Umbilical cord (tissue), 1 donor: ENCODE measurements at regions not wholly inside any gene's neighbourhood (a gene's known extent, or its start where the extent isn't known, plus 50 kb on each side); places are given as distances from the start of the nearest gene placed in this dataset.

Experiments
- DNase-seq: peaks from one replicate; pipeline ENCODE4 v3.0.0-alpha.2; 2015; ENCODE audit warnings: low spot score

GRCh38 chr15:37260255-37260654 is 159.9 kb upstream of the MEIS2 start:
- no peak for DNase-seq

- DNase-seq, result no peak
Measured at GRCh38 chr15:37261685-37262084, 161.3 kb upstream of the MEIS2 start.

- no peak for DNase-seq
Measured at GRCh38 chr15:37262922-37263608, 162.7 kb upstream of the MEIS2 start.

- DNase-seq, result peak; percentile 4
Measured at GRCh38 chr15:37289109-37289765, 188.9 kb upstream of the MEIS2 start.

GRCh38 chr15:37291920-37292319 is 191.6 kb upstream of the MEIS2 start:
- DNase-seq, result no peak

GRCh38 chr15:37298271-37298670 is 197.9 kb upstream of the MEIS2 start:
- no peak for DNase-seq

GRCh38 chr15:37339437-37339836 is 239.1 kb upstream of the MEIS2 start:
- DNase-seq, result no peak

- DNase-seq, result no peak
Measured at GRCh38 chr15:37339856-37340255, 239.5 kb upstream of the MEIS2 start.

- no peak for DNase-seq
Measured at GRCh38 chr15:37340438-37340837, 240.1 kb upstream of the MEIS2 start.

GRCh38 chr15:37359101-37359892 is 258.9 kb upstream of the MEIS2 start:
- no peak for DNase-seq

GRCh38 chr15:37359893-37360290 is 259.5 kb upstream of the MEIS2 start:
- DNase-seq, result no peak

- DNase-seq, result no peak
Measured at GRCh38 chr15:37360724-37361123, 260.4 kb upstream of the MEIS2 start.

GRCh38 chr15:37361621-37362020 is 261.3 kb upstream of the MEIS2 start:
- DNase-seq, result no peak

GRCh38 chr15:37362414-37362813 is 262.1 kb upstream of the MEIS2 start:
- no peak for DNase-seq

- DNase-seq, result no peak
Measured at GRCh38 chr15:37368961-37369360, 268.6 kb upstream of the MEIS2 start.

- no peak for DNase-seq
Measured at GRCh38 chr15:37370941-37371340, 270.6 kb upstream of the MEIS2 start.

GRCh38 chr15:37372064-37372463 is 271.7 kb upstream of the MEIS2 start:
- peak; percentile 58 for DNase-seq

- DNase-seq, result peak; percentile 5
Measured at GRCh38 chr15:37375519-37375918, 275.2 kb upstream of the MEIS2 start.

GRCh38 chr15:37377428-37377827 is 277.1 kb upstream of the MEIS2 start:
- DNase-seq, result no peak

- DNase-seq, result no peak
Measured at GRCh38 chr15:37394402-37395099, 294.2 kb upstream of the MEIS2 start.

GRCh38 chr15:37395100-37395468 is 294.7 kb upstream of the MEIS2 start:
- no peak for DNase-seq
